ENCODE measurements at regions not wholly inside any gene's neighbourhood (a gene's known extent, or its start where the extent isn't known, plus 50 kb on each side); places are given as distances from the start of the nearest gene placed in this dataset.

DNA sequence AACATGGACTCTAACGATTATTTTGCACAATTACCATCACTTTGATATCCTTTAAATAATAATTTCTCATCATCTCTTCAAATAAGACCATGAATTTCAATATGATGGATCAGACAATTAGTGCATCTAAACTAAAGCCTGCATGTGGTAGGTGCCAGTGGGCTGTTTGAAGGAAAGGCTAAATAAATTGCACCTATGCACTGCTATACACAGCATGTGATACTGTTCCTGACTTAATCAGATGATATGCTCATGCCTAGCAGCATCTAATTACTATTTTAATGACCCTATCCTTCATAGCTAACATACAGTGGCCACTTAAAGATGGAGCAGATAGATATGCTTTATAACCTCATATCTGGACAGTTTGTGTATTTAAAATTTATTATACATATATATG is 731.6 kb upstream of the MANEA start:
- intact Hi-C loops (cut with micrococcal nuclease; ENCODE audit: unreplicated experiment) (no loop called here), in situ Hi-C loops (cut with HindIII; ENCODE audit: low pct_unique_long_range_greater_than_20kb, low sequenced_read_pairs) (no loop called here)
- ChIA-PET CTCF (no interaction called here), POLR2A (no interaction called here)
- Histone ChIP-seq H3K27me3 (ENCODE audit: control insufficient read depth, insufficient read depth, low read length) (no peaks in the 10 kb centered on the region), H3K36me3 (ENCODE audit: control insufficient read depth, insufficient read depth, low read length) (no peaks in the 10 kb centered on the region), H3K4me1 (ENCODE audit: control insufficient read depth, insufficient read depth, low read length) (no peaks in the 10 kb centered on the region), H3K4me3 (ENCODE audit: low read depth in 2 of 2, low read length in 2 of 2) (no peak overlapping the region), H3K27ac (ENCODE audit: low read length) (no peak overlapping the region), H3K9me3 (ENCODE audit: control insufficient read depth, insufficient read depth, low read depth, low read length) (no peaks in the 10 kb centered on the region)
- no peak for DNase-seq (ENCODE audit: low read depth, low spot score)
- BruUV-seq (replicated peaks) = no TSS peak
- TF ChIP-seq POLR2AphosphoS5 (IDR thresholded peaks at IDR 0.05; ENCODE audit: low read depth, low read length) (no peak), TCF7L2 (IDR thresholded peaks at IDR 0.05; ENCODE audit: low read depth, low read length) (no peak), SIN3A (IDR thresholded peaks at IDR 0.05; ENCODE audit: borderline replicate concordance, insufficient read depth, low read depth, low read length) (no peak)
- TF ChIP-seq, protein P1, sequence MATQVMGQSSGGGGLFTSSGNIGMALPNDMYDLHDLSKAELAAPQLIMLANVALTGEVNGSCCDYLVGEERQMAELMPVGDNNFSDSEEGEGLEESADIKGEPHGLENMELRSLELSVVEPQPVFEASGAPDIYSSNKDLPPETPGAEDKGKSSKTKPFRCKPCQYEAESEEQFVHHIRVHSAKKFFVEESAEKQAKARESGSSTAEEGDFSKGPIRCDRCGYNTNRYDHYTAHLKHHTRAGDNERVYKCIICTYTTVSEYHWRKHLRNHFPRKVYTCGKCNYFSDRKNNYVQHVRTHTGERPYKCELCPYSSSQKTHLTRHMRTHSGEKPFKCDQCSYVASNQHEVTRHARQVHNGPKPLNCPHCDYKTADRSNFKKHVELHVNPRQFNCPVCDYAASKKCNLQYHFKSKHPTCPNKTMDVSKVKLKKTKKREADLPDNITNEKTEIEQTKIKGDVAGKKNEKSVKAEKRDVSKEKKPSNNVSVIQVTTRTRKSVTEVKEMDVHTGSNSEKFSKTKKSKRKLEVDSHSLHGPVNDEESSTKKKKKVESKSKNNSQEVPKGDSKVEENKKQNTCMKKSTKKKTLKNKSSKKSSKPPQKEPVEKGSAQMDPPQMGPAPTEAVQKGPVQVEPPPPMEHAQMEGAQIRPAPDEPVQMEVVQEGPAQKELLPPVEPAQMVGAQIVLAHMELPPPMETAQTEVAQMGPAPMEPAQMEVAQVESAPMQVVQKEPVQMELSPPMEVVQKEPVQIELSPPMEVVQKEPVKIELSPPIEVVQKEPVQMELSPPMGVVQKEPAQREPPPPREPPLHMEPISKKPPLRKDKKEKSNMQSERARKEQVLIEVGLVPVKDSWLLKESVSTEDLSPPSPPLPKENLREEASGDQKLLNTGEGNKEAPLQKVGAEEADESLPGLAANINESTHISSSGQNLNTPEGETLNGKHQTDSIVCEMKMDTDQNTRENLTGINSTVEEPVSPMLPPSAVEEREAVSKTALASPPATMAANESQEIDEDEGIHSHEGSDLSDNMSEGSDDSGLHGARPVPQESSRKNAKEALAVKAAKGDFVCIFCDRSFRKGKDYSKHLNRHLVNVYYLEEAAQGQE (IDR thresholded peaks at IDR 0.05; ENCODE audit: insufficient read depth in 1 of 2, low read depth in 2 of 2, low read length in 1 of 2) = no peak
- TF ChIP-seq, protein P2, sequence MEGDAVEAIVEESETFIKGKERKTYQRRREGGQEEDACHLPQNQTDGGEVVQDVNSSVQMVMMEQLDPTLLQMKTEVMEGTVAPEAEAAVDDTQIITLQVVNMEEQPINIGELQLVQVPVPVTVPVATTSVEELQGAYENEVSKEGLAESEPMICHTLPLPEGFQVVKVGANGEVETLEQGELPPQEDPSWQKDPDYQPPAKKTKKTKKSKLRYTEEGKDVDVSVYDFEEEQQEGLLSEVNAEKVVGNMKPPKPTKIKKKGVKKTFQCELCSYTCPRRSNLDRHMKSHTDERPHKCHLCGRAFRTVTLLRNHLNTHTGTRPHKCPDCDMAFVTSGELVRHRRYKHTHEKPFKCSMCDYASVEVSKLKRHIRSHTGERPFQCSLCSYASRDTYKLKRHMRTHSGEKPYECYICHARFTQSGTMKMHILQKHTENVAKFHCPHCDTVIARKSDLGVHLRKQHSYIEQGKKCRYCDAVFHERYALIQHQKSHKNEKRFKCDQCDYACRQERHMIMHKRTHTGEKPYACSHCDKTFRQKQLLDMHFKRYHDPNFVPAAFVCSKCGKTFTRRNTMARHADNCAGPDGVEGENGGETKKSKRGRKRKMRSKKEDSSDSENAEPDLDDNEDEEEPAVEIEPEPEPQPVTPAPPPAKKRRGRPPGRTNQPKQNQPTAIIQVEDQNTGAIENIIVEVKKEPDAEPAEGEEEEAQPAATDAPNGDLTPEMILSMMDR (IDR thresholded peaks at IDR 0.05) = no peak
- no peak for ATAC-seq

DNA sequence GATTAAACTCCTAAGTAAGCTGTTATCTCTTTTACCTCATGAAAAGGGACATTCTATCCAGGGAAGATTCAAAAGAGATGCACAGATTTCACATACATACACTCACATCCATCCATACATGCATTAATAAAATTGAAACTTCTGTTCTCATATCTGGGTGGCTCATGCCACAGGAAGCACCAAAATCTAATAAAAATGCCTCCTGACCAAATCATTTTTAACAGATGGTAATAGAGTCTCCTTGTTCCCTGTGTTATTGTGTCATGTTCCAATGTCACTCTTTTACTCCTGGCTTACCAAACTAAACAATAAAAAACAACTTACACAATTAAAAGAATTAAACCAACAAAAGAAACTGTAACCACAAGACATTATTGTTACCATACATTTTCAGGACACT is 742.1 kb upstream of the MANEA start:
- TF ChIP-seq, protein P1 (IDR thresholded peaks at IDR 0.05; ENCODE audit: insufficient read depth in 1 of 2, low read depth in 2 of 2, low read length in 1 of 2) = no peak
- TF ChIP-seq, protein P2 (IDR thresholded peaks at IDR 0.05) = no peak
- TF ChIP-seq POLR2AphosphoS5 (IDR thresholded peaks at IDR 0.05; ENCODE audit: low read depth, low read length) = no peak
- TF ChIP-seq SIN3A (IDR thresholded peaks at IDR 0.05; ENCODE audit: borderline replicate concordance, insufficient read depth, low read depth, low read length) = no peak
- no peak for TF ChIP-seq TCF7L2 (IDR thresholded peaks at IDR 0.05; ENCODE audit: low read depth, low read length)
- ChIA-PET POLR2A (no interaction called here), CTCF (no interaction called here)
- no TSS peak for BruUV-seq (replicated peaks)
- H3K9me3 ChIP-seq (ENCODE audit: control insufficient read depth, insufficient read depth, low read depth, low read length) = no peaks in the 10 kb centered on the region
- ATAC-seq (no peak), DNase-seq (ENCODE audit: low read depth, low spot score) (no peak)
- H3K4me1 ChIP-seq (ENCODE audit: control insufficient read depth, insufficient read depth, low read length) = no peaks in the 10 kb centered on the region
- no peak overlapping the region for H3K4me3 ChIP-seq (ENCODE audit: low read depth in 2 of 2, low read length in 2 of 2)
- no peaks in the 10 kb centered on the region for H3K36me3 ChIP-seq (ENCODE audit: control insufficient read depth, insufficient read depth, low read length)
- no peaks in the 10 kb centered on the region for H3K27me3 ChIP-seq (ENCODE audit: control insufficient read depth, insufficient read depth, low read length)
- no peak overlapping the region for H3K27ac ChIP-seq (ENCODE audit: low read length)
- in situ Hi-C loops (cut with HindIII; ENCODE audit: low pct_unique_long_range_greater_than_20kb, low sequenced_read_pairs) (no loop called here), intact Hi-C loops (cut with micrococcal nuclease; ENCODE audit: unreplicated experiment) (no loop called here)
